WTC11 (cell line): ENCODE measurements at regions not wholly inside any gene's neighbourhood (a gene's known extent, or its start where the extent isn't known, plus 50 kb on each side); places are given as distances from the start of the nearest gene placed in this dataset.
"Not testable (repeated sequence)": the region's sequence is repeated elsewhere in the genome, so short reads cannot be mapped to it uniquely, and the experiment has no call there.

ENCODE experiments used
- CTCF ChIP-seq: fragments of 200-600 bp; IDR thresholded peaks from 2 replicates; pipeline ENCODE4 v1.8.0; 2022; ENCODE audit warnings: antibody characterized with exemption
- E2F1 ChIP-seq: sonication (generic); formaldehyde crosslinking; IDR thresholded peaks from 2 replicates; pipeline ENCODE4 v1.8.0; 2022; ENCODE audit warnings: mild to moderate bottlenecking, missing genetic modification reagents
- NFYB ChIP-seq: sonication (generic); formaldehyde crosslinking; conservative IDR thresholded peaks from 2 replicates; pipeline ENCODE4 v1.8.0; 2022; ENCODE audit warnings: low read depth, missing genetic modification reagents
- PRRX2 ChIP-seq: fragments of 250-450 bp; sonication (Bioruptor Pico); IDR thresholded peaks from 2 replicates; pipeline ENCODE4 v1.8.0; 2021; ENCODE audit warnings: mild to moderate bottlenecking
- SMAD3 ChIP-seq: sonication (generic); formaldehyde crosslinking; IDR thresholded peaks from 2 replicates; pipeline ENCODE4 v1.8.0; 2022; ENCODE audit warnings: missing genetic modification reagents, mild to moderate bottlenecking, borderline replicate concordance
- USF1 ChIP-seq: sonication (generic); formaldehyde crosslinking; IDR thresholded peaks from 2 replicates; pipeline ENCODE4 v1.8.0; 2022; ENCODE audit warnings: mild to moderate bottlenecking, missing genetic modification reagents
- USF2 ChIP-seq: sonication (generic); formaldehyde crosslinking; IDR thresholded peaks from 2 replicates; pipeline ENCODE4 v1.8.1; 2023; ENCODE audit warnings: mild to moderate bottlenecking, missing genetic modification reagents, moderate library complexity

- not testable (repeated sequence) for TF ChIP-seq USF2 (CRISPR knock-in tag); SMAD3 (CRISPR knock-in tag); NFYB; USF1; CTCF; E2F1 (CRISPR knock-in tag); PRRX2 (CRISPR knock-in tag)
Measured at GRCh38 chrX:78881248-78881647, 63.9 kb upstream of the P2RY10 start.
